Fibroblast of skin of right quadriceps (primary cell): ENCODE measurements at regions not wholly inside any gene's neighbourhood (a gene's known extent, or its start where the extent isn't known, plus 50 kb on each side); places are given as distances from the start of the nearest gene placed in this dataset.
"Not testable (repeated sequence)": the region's sequence is repeated elsewhere in the genome, so short reads cannot be mapped to it uniquely, and the experiment has no call there.

Experiments
- DNase-seq: peaks from one replicate; pipeline ENCODE4 v3.0.0-alpha.2; 2013

DNA sequence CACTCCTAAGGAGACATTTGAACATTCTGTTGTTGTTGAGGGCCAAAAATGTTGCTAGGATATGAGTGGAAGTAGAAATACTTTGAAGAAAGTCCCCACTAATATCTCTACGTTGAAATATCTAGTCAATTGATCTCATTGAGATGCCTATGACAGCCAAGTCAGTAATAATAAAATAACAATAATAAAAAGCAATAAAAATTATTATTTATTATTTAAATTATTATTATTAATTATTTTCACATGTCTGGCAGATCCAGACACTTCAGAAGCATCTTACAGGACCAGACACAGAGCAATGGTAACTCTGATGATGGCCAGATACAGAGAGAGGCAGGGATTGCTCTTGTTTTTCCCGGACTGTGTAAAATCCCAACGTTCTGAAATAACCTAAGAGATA lies 143.5 kb upstream of the PALMD start:
- no peak for DNase-seq

DNA sequence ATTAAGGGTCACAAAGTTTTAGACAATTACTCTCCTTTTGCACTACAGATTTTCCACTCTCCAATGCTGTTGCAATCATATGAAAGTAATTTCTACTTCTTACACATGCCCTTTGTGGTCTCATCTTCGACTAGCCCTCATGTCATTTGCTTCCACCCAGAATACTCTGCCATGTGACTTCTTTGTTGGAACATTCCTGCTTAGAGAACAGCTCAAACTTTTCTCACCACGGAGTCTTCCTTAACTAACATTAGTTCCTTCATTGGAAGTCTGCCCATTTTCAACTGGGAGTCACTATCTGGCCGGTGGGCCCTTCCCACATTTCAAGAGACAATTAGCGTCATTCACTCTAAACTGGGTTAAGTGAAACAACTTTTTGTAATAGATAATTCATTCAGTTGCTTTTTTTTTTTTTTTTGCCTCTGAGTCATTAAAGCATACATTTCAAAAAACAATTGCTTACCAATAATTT lies 142.6 kb upstream of the PALMD start:
- peak; percentile 59 for DNase-seq

DNA sequence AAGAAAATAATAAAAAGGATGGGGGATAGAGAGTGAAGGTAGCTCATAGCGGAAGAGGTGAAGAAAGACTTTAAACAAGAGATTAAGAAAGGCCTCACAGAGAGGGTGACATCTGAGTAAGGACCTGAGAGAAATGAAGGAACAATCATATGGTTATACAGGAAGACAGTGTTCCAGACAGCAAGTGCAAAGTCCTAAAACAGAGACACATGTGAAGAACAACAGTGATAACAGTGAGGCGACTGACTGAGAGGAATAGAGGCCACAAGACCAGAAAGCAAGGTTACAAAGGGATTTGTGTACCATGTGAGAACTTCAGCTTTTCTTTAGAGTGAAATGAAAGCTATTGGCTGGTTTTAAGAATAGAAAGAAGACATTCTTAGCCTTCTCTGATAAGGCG lies 141.6 kb upstream of the PALMD start:
- DNase-seq: no peak

DNA sequence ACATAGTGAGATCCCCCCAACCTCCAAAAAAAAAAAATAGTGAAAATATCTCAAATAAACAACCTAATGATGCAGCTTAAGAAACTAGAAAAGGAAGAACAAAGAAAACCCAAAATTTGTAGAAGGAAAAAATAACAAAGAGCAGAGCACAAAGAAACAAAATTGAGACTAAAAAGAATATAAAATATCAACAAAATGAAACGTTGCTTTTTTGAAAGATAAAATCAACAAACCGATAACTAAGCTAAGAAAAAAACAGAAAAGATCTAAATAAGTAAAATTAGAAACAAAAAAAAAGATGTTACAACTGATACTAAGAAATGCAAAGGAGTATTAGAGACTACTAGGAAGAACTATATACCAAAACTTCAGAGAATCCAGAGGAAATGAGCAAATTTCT lies 139.3 kb upstream of the PALMD start:
- DNase-seq: no peak

DNA sequence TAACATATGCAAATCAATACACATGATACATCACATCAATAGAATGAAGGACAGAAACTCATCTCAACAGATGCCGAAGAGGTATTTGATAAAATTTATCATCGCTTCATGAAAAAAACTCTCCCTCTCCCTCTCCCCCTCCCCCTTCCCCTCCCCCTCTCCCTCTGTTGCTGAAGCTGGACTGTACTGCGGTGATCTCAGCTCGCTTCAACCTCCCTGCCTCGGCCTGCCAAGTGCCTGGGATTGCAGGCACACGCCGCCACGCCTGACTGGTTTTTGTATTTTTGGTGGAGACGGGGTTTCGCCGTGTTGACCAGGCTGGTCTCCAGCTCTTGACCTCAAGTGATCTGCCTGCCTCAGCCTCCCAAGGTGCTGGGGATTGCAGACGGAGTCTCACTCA lies 138.5 kb upstream of the PALMD start:
- not testable (repeated sequence) for DNase-seq

DNA sequence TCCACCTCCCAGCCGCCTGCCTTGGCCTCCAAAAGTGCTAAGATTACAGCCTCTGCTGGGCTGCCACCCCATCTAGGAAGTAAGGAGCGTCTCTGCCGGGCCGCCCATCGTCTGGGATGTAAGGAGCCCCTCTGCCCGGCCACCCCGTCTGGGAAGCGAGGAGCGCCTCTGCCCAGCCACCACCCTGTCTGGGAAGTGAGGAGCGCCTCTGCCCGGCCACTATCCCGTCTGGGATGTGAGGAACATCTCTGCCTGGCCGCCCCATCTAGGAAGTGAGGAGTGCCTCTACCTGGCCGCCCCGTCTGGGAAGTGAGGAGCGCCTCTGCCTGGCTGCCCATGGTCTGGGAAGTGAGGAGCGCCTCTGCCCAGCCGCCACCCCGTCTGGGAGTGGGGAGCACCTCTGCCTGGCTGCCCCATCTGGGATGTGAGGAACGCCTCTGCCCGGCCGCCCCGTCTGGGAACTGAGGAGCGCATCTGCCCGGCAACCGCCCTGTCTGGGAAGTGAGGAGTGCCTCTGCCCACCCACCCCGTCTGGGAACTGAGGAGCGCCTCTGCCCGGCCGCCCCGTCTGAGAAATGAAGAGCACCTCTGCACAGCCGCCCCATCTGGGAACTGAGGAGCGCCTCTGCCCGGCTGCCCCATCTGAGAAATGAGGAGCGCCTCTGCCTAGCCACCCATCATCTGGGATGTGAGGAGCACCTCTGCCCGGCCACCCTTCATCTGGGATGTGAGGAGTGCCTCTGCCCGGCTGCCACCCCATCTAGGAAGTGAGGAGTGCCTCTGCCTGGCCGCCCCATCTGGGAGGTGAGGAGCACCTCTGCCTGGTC lies 137.8 kb upstream of the PALMD start:
- no peak for DNase-seq

DNA sequence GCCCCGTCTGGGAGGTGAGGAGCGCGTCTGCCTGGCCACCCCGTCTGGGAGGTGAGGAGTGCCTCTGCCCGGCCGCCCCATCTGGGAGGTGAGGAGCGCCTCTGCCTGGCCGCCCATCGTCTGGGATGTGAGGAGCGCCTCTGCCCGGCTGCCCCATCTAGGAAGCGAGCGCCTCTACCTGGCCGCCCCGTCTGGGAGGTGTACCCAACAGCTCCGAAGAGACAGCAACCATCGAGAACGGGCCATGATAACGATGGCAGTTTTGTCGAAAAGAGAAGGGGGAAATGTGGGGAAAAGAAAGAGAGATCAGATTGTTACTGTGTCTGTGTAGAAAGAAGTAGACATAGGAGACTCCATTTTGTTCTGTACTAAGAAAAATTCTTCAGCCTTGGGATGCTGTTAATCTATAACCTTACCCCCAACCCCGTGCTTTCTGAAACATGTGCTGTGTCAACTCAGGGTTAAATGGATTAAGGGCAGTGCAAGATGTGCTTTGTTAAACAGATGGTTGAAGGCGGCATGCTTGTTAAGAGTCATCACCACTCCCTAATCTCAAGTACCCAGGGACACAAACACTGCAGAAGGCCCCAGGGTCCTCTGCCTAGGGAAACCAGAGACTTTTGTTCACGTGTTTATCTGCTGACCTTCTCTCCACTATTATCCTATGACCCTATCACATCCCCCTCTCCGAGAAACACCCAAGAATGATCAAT lies 137.0 kb upstream of the PALMD start:
- not testable (repeated sequence) for DNase-seq

DNA sequence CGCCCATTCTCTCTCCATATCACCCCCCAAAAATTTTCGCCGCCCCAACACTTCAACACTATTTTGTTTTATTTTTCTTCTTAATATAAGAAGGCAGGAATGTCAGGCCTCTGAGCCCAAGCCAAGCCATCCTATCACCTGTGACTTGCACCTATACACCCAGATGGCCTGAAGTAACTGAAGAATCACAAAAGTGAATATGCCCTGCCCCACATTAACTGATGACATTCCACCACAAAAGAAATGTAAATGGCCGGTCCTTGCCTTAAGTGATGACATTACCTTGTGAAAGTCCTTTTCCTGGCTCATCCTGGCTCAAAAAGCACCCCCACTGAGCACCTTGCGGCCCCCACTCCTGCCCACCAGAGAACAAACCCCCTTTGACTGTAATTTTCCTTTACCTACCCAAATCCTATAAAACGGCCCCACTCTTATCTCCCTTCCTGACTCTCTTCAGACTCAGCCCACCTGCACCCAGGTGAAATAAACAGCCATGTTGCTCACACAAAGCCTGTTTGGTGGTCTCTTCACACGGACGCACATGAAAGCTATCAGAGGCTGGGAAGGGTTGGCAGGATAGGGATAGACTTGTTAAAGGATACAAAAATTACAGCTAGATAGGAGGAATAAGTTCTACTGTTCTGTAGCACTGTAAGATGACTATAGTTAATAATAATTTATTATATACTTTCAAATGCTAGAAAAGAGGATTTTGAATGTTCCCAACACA lies 130.9 kb upstream of the PALMD start:
- not testable (repeated sequence) for DNase-seq

DNA sequence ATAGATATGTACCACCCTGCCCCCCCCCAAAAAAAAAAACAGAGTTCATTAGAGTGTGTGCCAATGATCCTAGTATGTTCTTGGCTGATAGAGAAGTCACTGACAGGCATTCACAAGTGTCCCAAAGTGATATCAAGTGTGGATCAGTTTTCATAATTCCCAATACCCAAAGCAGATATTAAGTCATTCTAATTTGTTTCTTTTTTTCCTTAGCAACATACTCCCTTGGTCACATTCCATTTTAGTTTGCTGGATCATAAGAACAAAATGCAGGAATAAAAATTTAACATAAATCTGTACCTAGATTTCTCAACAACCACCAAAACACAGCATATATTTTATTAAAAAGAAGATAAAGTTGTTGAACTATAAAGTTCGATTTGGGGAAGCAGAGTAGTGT lies 129.8 kb upstream of the PALMD start:
- DNase-seq: no peak

DNA sequence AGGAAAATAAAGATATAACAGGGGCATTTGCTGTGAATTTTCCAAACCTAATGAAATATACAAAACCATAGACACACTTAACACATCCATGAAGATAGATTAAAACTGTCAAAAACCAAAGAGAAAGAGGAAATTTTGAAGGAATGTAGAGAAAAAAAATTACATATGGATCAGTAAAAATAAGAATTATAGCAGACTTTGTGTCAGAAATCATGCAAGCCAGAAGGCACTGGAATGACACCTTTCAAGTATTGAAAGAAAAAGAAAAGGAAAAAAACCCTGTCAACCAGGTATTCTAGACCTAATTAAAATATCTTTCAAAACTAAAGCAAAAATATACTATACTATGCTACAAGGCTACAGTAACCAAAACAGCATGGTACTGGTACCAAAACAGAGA lies 125.8 kb upstream of the PALMD start:
- DNase-seq: no peak

DNA sequence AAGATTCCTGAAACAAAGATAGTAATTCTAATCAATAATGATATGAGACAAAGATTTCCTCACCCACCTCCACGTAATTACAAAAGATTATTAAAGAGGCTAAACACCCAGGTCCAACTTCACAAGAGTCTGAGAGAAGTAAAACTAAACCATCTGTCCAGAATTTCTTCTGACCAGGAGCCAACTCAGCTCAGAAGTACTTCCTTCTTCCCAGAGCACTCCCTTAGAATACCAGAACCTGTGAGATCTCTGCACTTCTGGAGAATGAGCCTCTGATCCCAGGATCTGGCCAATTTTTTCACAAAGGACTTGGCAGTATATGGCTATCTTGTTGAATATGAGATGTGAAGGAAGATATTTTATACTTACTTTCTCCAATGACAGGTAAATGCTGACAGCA lies 120.6 kb upstream of the PALMD start:
- no peak for DNase-seq

DNA sequence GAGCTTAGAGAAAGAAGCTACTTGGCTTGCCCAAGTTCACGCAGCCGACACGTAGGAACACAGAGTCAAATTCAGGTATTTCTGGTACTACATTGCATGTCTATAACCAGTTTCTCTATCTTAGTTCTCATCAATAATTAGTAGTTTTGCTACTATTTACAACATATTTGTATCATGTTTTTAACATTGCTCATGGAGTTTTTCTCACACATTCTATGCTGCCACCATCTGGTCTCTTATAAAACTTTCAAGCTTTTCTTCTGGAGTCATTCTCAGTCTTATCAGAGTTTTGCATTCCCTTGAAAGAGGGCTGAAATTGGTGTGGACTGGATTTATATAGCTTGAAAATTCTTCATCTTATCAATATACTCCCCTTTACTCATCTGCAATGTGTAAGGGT lies 118.8 kb upstream of the PALMD start:
- peak; percentile 12 for DNase-seq

DNA sequence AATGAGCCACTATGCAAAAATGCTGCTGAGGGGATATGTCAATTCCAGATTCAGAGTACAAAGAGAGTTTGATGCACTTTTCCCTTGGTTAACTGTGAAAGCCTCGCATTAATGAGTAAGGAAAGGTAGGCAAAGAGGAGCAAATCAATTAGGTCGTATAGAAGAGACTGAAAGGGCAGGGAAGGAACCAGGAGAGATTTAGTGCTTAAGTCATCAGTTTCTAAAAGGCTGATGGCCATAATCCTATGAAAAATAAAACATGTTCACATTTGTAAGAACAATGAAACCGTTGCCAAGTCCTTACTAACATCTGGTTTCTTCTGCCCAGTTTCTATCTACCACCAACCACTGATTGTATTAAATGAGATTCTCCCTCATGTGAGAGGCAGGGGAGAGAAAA lies 118.4 kb upstream of the PALMD start:
- no peak for DNase-seq

DNA sequence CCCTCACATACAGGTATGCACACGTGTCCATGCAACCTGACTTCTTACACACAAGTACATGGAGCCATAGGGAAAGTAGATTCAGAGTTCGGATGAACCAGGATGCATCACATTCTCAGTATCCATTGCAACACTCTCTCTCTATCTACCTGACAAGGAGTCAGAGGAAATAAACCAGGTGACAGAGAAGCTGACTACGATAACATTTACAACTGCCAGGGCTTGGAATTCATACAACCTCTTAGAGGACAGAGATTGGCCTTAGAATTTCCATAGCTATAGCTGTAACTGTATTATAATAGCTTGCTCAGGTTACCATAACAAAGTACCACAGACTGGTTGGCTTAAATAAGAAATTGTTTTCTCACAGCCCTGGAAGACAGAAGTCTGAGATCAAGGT lies 116.9 kb upstream of the PALMD start:
- no peak for DNase-seq

DNA sequence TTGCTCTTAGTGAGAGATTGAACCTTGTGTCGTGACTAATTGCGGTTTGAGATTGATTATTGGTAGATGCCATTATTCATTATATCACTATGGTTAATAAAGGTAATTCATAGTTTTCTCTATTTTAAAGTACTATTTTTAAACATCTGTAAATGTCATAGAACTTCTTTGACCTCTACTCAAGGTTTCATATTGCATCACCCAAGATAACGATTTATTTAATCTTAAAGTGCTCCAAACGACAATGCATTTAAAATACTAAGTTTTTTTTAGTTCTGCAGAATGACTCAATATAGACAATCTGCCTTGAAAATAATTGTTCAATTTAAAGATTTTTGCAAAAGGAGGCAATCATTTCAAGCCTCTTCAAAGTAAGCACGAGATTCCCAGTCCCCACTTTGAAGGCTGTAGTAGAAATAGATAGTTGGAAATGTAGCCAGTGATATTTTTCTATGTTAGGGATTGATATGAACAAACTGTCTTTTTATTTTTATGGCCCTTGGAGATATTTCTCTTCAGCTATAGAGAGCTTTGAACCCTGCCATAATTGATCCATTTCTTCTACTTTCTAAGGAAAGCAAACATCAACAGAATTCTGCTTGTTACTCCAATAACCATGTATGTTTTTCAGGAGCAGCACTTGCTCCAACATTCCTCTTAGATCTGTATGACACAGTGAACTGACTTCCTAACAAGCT lies 114.2 kb upstream of the PALMD start:
- DNase-seq: no peak

DNA sequence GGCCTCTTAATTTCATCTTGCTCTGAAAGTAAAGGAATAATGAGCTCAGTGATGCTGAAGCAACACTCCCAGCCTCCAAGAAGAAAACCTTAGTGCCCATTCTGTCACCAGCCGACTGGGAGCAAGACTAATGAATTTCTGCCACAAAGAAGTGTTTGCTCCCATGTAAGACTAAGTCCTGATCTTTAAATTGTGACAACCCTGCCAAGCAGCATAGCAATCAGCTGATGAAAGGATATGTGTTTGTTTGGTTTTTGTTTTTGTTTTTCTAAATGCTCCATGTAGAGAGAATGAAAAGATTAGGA lies 113.7 kb upstream of the PALMD start:
- DNase-seq: no peak

DNA sequence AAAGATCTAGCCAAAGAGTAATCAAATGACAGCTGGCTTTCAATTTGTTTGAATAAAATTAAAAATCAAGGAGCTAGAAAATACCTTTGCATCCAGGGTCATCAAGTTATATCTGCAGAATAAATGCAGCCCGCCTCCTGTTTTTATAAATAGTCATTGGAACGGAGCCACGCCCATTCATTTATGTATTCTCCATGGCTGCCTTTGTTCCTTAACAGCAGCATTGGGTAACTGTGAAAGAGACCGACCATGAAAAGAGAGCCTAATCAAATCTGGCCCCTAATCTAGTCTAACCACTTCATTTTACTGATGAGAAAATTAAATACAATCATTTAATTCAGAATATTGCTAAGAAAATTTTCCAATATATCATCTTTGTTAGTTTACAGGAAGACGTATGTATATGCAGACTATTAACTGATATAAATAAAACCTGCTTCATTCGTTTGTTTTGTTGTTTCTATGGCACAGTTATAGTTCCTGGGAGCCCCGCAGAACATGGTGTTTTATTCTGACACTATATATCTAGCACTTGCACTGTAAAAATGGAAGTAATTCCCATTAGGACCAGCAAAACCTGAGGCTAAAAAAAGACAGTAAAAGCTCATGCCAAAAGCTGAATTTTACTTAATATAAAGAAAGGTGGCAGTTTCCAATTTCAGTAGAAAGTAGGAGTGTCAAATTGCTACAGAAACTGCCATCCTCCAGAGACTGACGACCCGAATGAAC lies 111.8 kb upstream of the PALMD start:
- DNase-seq: no peak

DNA sequence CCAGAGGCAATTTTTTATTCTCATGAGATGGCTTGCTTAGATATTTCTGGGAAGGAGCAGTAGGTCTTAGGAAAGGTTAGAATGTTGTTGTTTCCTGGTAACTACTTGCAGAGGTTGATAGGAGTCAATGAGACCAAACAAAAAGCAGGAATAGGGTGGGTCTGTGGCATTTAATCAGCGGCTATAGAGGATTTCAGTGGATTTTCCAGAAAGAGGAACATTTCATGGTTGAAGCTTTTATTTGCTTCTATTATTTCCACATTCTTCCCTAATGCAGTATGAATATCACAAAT lies 111.3 kb upstream of the PALMD start:
- no peak for DNase-seq

DNA sequence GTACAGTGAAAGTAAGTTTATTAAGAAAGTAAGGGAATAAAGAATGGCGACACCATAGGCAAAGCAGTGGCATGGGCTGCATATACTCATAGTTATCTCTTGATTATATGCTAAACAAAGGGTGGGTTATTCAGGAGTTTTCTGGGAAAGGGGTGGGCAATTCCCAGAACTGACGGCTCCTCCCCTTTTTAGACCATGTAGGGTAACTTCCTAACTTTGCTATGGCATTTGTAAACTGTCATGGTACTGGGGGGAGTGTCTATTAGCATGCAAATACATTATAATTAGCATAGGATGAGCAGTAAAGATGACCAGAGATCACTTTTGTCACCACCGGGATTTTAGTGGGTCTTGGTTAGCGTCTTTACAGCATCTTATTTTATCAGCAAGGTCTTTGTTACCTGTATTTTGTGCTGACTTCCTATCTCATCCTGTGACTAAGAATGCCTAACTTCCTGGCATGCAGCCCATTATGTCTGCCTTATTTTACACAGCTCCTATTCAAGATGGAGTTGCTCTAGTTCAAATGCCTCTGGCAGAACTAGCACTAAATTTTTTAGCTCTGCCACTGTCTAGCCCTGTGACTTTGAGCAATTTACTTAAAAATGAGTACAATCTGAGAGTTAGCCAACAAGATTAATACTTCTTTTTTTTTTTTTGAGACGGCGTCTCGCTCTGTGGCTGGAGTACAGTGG lies 110.3 kb upstream of the PALMD start:
- no peak for DNase-seq

DNA sequence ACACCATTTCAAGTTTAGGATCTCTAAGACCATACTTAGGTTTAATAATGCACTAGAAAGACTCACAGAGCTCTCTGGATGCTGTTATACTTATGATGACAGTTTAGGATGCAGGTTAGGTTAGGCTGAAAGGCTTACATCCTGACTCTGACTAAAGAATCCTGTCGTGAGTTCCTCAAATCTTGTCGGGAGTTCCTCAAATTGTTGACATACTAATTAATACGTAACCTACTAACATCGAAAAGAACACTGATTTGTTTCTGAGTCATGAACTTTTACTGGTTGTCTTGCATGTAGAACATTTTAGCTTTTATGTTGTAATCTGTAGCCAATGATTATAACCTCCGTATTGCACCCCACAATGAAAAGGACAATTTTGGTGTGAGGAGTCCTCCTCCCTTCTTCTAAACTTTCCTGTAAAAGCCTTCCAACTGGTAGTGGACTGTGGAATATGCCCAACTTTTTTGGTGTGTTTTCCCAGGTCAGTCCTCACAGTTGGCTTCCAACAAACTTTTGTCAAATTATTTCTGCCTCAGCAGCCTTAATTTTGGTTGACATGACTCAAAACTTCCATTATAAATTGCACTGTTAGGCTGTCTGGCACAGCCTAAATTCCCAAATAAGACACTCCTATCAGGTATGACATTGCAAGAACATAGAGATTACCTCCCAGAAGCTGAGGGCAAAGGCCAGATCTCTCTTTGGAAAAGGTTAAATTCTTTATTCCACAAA lies 107.9 kb upstream of the PALMD start:
- no peak for DNase-seq

DNA sequence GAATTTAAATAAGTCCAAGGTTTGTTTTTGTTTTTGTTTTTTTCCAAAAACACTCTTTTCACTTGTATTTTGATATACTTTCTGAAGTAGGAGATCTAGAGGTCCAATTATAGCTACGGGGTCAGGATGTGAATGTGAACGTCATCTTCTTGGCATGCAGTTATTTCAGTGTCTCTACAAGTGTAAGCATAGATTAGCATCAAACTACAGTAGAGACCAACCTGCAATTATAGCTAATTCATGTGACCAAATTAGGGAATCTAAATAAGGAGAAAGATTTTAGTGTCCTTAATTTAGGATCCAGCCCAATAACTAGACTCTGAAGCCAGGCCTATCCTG lies 107.3 kb upstream of the PALMD start:
- no peak for DNase-seq

DNA sequence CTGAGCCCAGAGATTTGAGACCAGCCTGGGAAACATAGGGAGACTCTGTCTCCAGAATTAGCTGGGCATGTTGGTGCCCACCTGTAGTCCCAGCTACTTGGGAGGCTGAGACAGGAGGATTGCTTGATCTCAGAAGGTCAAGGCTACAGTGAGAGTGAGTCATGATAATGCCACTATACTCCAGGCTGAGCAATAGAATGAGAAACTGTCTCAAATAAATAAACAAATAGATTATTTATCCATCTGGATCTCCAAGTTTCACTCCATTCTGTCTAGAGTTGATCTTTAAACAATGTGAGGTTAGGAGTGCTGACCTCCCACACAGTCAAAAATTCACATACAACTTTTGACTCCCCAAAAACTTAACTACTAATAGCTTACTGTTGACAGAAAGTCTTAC lies 106.8 kb upstream of the PALMD start:
- DNase-seq: no peak
